ENCODE measurements at regions not wholly inside any gene's neighbourhood (a gene's known extent, or its start where the extent isn't known, plus 50 kb on each side); places are given as distances from the start of the nearest gene placed in this dataset.

- H3K4me3 Mint-ChIP-seq (ENCODE audit: low read depth): no peak overlapping the region
- no peaks in the 10 kb centered on the region for H3K4me1 Mint-ChIP-seq (ENCODE audit: low read depth)
- intact Hi-C loops (cut with micrococcal nuclease): no loop called here
- no peak for DNase-seq (ENCODE audit: low spot score)
- H3K27me3 Mint-ChIP-seq (ENCODE audit: low read depth): no peaks in the 10 kb centered on the region
- H3K27ac Mint-ChIP-seq: no peak overlapping the region
- no peaks in the 10 kb centered on the region for H3K9me3 Mint-ChIP-seq
- no peaks in the 10 kb centered on the region for H3K36me3 Mint-ChIP-seq (ENCODE audit: low read depth)
Observed at GRCh38 chr4:110675426-110675825, 52.5 kb upstream of the PITX2 start.

DNA sequence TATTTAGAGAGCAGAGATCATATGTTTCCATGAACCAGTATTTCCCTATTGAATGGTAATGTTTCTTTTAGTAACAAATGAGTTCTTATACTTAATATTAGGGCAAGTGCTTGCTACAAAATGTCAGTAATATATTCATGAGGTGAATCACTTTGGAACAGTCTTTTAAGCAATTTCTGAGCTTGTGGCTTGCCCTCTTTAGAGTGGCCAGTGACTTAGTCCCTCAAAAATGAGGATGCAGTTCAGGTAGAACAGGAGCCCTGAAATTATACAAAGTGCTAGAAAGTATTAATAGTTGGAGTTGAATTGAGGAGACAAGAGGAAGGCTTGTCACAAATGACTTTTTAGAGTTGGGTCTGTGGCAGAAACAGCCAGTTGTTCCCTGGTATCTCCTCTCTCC lies 53.4 kb upstream of the PITX2 start:
- Mint-ChIP-seq H3K4me1 (ENCODE audit: low read depth) (no peaks in the 10 kb centered on the region), H3K4me3 (ENCODE audit: low read depth) (no peak overlapping the region), H3K9me3 (no peaks in the 10 kb centered on the region), H3K27ac (no peak overlapping the region), H3K36me3 (ENCODE audit: low read depth) (no peaks in the 10 kb centered on the region), H3K27me3 (ENCODE audit: low read depth) (no peaks in the 10 kb centered on the region)
- no peak for DNase-seq (ENCODE audit: low spot score)
- intact Hi-C loops (cut with micrococcal nuclease): no loop called here

DNA sequence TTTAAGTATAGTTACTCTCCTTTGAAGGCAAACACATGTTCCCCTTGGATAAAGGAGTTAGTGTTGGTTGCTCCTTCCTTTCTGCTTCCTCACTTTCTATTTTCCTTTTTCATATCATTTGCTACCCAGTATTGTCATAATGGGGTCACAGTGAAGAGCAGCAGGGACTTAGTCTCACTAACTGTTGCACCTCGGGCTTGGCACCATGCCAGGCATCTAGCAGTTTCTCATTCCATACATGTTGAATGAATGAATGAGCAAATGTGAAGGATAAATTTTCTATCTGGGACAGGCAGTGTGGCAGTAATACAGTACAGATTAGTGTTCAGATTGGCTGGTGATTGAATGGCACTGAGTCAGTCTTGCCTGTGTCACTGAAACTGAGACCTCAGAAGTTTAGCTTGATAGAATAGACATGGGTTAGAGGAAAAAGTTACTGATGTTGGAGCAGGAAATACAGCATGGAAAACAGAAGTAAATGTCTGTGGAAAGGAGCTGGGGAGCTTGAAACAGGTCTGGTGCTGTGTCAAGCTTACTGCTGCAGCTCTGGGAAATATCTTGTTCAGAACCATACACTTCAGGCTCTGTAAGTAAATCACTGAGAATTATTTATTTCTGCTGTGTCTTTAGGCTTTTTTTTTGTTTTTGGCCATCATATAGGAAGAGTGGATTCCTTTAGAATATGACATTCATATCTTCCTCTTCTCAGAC lies 55.8 kb upstream of the PITX2 start:
- H3K36me3 Mint-ChIP-seq (ENCODE audit: low read depth): no peaks in the 10 kb centered on the region
- intact Hi-C loops (cut with micrococcal nuclease): no loop called here
- H3K27ac Mint-ChIP-seq: no peak overlapping the region
- H3K4me1 Mint-ChIP-seq (ENCODE audit: low read depth): no peaks in the 10 kb centered on the region
- no peaks in the 10 kb centered on the region for H3K27me3 Mint-ChIP-seq (ENCODE audit: low read depth)
- no peak overlapping the region for H3K4me3 Mint-ChIP-seq (ENCODE audit: low read depth)
- DNase-seq (ENCODE audit: low spot score): no peak
- H3K9me3 Mint-ChIP-seq: no peaks in the 10 kb centered on the region

DNA sequence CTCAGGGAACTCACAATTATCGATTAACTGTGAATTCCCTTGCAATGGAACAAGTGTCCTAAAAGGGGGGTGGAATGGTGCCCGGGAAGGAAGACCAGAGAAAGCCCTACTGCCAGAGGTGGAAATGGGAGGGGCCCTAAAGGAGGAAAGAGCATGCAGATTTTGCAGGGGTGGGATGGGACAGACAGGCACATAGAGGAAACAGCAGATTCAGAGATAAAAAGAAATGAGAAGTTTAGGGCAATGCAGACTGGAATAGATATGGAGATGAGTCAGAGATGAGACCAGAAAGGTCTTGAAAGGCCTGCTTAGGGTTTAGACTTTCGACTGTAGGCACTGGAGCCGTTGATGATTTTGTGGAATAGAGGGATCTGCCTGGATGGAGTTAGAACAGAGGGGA lies 57.4 kb upstream of the PITX2 start:
- no peak overlapping the region for H3K27ac Mint-ChIP-seq
- no peaks in the 10 kb centered on the region for H3K27me3 Mint-ChIP-seq (ENCODE audit: low read depth)
- no peaks in the 10 kb centered on the region for H3K36me3 Mint-ChIP-seq (ENCODE audit: low read depth)
- no peaks in the 10 kb centered on the region for H3K9me3 Mint-ChIP-seq
- intact Hi-C loops (cut with micrococcal nuclease): no loop called here
- DNase-seq (ENCODE audit: low spot score): no peak
- H3K4me3 Mint-ChIP-seq (ENCODE audit: low read depth): no peak overlapping the region
- no peaks in the 10 kb centered on the region for H3K4me1 Mint-ChIP-seq (ENCODE audit: low read depth)

- no peaks in the 10 kb centered on the region for H3K27me3 Mint-ChIP-seq (ENCODE audit: low read depth)
- DNase-seq (ENCODE audit: low spot score): no peak
- H3K4me1 Mint-ChIP-seq (ENCODE audit: low read depth): no peaks in the 10 kb centered on the region
- no peak overlapping the region for H3K27ac Mint-ChIP-seq
- no peaks in the 10 kb centered on the region for H3K36me3 Mint-ChIP-seq (ENCODE audit: low read depth)
- intact Hi-C loops (cut with micrococcal nuclease): no loop called here
- H3K4me3 Mint-ChIP-seq (ENCODE audit: low read depth): no peak overlapping the region
- no peaks in the 10 kb centered on the region for H3K9me3 Mint-ChIP-seq
Observed at GRCh38 chr4:110681381-110681780, 58.5 kb upstream of the PITX2 start.

- H3K36me3 Mint-ChIP-seq (ENCODE audit: low read depth): no peaks in the 10 kb centered on the region
- intact Hi-C loops (cut with micrococcal nuclease): no loop called here
- no peaks in the 10 kb centered on the region for H3K9me3 Mint-ChIP-seq
- H3K4me3 Mint-ChIP-seq (ENCODE audit: low read depth): no peak overlapping the region
- H3K27ac Mint-ChIP-seq: no peak overlapping the region
- no peak for DNase-seq (ENCODE audit: low spot score)
- no peaks in the 10 kb centered on the region for H3K27me3 Mint-ChIP-seq (ENCODE audit: low read depth)
- no peaks in the 10 kb centered on the region for H3K4me1 Mint-ChIP-seq (ENCODE audit: low read depth)
Observed at GRCh38 chr4:110682311-110682710, 59.4 kb upstream of the PITX2 start.

DNA sequence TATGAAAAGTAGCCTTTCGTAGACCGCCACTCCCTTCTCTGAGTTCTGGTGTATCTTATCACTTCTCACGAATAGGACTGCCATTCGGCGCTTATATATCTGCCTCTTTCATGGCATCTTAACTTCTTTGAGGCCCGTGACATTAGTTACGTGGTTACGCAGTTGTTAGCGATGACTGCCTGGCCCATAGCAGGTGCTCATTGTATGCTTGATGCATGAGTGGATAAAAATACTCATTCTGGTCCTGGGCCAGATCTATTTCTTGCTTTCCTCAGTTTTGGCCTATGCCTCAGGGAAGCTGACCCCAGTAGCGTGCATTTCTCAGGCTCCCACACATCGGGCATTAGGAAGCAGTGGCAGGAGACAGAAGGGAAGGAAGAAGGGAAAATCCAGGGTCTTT lies 60.7 kb upstream of the PITX2 start:
- Mint-ChIP-seq H3K9me3 (no peaks in the 10 kb centered on the region), H3K27ac (no peak overlapping the region)

DNA sequence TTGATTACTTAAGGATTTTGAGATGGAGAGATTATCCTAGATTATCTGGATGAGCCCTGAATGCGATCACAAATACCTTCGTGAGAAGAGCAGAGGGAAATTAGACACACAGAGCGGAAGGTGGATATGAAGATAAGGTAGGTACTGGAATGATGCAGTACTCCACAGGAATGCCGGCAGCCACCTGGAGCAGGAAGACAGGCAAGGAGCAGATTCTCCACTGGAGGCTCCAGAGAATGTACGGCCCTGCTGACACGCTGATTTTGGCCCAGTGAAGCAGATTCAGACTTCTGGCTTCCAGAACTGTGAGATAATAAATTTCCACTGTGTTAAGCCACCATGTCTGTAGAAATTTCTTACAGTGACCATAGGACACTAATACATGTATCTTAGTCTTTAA lies 79.4 kb upstream of the PITX2 start:
- H3K27me3 Mint-ChIP-seq (ENCODE audit: low read depth): no peaks in the 10 kb centered on the region
- no peak for DNase-seq (ENCODE audit: low spot score)
- intact Hi-C loops (cut with micrococcal nuclease): no loop called here
- H3K4me1 Mint-ChIP-seq (ENCODE audit: low read depth): no peaks in the 10 kb centered on the region
- no peak overlapping the region for H3K27ac Mint-ChIP-seq
- no peaks in the 10 kb centered on the region for H3K36me3 Mint-ChIP-seq (ENCODE audit: low read depth)
- no peak overlapping the region for H3K4me3 Mint-ChIP-seq (ENCODE audit: low read depth)
- H3K9me3 Mint-ChIP-seq: no peaks in the 10 kb centered on the region

More for the DNA sequence above, 60.7 kb upstream of the PITX2 start:
- no peaks in the 10 kb centered on the region for H3K36me3 Mint-ChIP-seq (ENCODE audit: low read depth)
- H3K27me3 Mint-ChIP-seq (ENCODE audit: low read depth): no peaks in the 10 kb centered on the region
- no peak overlapping the region for H3K4me3 Mint-ChIP-seq (ENCODE audit: low read depth)
- intact Hi-C loops (cut with micrococcal nuclease): no loop called here
- no peaks in the 10 kb centered on the region for H3K4me1 Mint-ChIP-seq (ENCODE audit: low read depth)
- DNase-seq (ENCODE audit: low spot score): no peak

GRCh38 chr4:110704748-110705439 lies 82.0 kb upstream of the PITX2 start:
- DNase-seq (ENCODE audit: low spot score): no peak
- Mint-ChIP-seq H3K27me3 (ENCODE audit: low read depth) (no peaks in the 10 kb centered on the region), H3K36me3 (ENCODE audit: low read depth) (no peaks in the 10 kb centered on the region), H3K4me1 (ENCODE audit: low read depth) (no peaks in the 10 kb centered on the region), H3K4me3 (ENCODE audit: low read depth) (no peak overlapping the region), H3K27ac (no peak overlapping the region), H3K9me3 (no peaks in the 10 kb centered on the region)
- intact Hi-C loops (cut with micrococcal nuclease): no loop called here

- Mint-ChIP-seq H3K27ac (no peak overlapping the region), H3K4me1 (ENCODE audit: low read depth) (no peaks in the 10 kb centered on the region), H3K36me3 (ENCODE audit: low read depth) (no peaks in the 10 kb centered on the region), H3K4me3 (ENCODE audit: low read depth) (no peak overlapping the region), H3K9me3 (no peaks in the 10 kb centered on the region), H3K27me3 (ENCODE audit: low read depth) (no peaks in the 10 kb centered on the region)
- intact Hi-C loops (cut with micrococcal nuclease): no loop called here
- no peak for DNase-seq (ENCODE audit: low spot score)
Observed at GRCh38 chr4:110705440-110705782, 82.5 kb upstream of the PITX2 start.

- intact Hi-C loops (cut with micrococcal nuclease): no loop called here
- no peaks in the 10 kb centered on the region for H3K27me3 Mint-ChIP-seq (ENCODE audit: low read depth)
- no peak for DNase-seq (ENCODE audit: low spot score)
Observed at GRCh38 chr4:110710070-110710469, 87.2 kb upstream of the PITX2 start.

DNA sequence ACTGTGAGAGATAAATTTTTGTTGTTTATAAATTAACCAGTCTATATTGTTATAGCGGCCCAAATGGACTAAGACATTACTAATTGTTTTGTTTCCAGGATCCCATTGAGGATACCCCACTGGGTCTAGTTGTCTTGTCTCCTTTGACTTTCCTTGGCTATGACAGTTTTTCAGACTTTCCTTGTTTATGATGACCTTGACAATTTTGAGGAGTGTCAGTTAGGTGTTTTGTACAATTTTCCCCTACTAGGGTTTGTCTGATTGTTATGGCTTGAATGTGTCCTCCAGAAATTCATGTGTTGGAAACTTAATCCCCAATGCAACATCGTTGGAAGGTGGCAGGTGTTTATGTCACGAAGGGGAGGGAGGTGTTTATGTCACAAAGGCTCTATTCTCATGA lies 89.6 kb upstream of the PITX2 start:
- intact Hi-C loops (cut with micrococcal nuclease): no loop called here
- no peaks in the 10 kb centered on the region for H3K36me3 Mint-ChIP-seq (ENCODE audit: low read depth)
- H3K9me3 Mint-ChIP-seq: no peaks in the 10 kb centered on the region
- H3K27me3 Mint-ChIP-seq (ENCODE audit: low read depth): no peaks in the 10 kb centered on the region
- no peak overlapping the region for H3K4me3 Mint-ChIP-seq (ENCODE audit: low read depth)
- no peak overlapping the region for H3K27ac Mint-ChIP-seq
- H3K4me1 Mint-ChIP-seq (ENCODE audit: low read depth): no peaks in the 10 kb centered on the region
- DNase-seq (ENCODE audit: low spot score): no peak

More at GRCh38 chr4:110710070-110710469, 87.2 kb upstream of the PITX2 start:
- Mint-ChIP-seq H3K36me3 (ENCODE audit: low read depth) (no peaks in the 10 kb centered on the region), H3K4me3 (ENCODE audit: low read depth) (no peak overlapping the region), H3K9me3 (no peaks in the 10 kb centered on the region), H3K27ac (no peak overlapping the region), H3K4me1 (ENCODE audit: low read depth) (no peaks in the 10 kb centered on the region)

DNA sequence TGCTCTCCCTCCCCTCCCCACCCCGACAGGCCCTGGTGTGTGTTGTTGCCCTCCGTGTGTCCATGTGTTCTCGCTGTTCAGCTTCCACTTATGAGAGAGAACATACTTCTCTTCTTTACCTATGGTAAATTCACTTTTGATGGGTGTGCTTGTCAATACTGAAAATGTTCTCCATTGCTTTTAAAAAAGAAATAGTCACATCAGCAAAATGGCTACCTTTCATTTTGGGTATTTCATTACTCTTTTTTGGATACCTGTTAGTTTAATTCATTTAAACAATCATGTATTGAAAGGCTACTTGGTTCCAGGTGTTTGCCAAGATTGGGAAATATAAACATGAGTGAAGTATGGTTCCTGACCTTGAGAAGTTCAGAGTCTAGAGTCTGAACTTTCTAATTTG lies 107.4 kb upstream of the PITX2 start:
- no peak overlapping the region for H3K27ac Mint-ChIP-seq
- intact Hi-C loops (cut with micrococcal nuclease): no loop called here

More for the DNA sequence above, 107.4 kb upstream of the PITX2 start:
- Mint-ChIP-seq H3K36me3 (ENCODE audit: low read depth) (no peaks in the 10 kb centered on the region), H3K4me1 (ENCODE audit: low read depth) (no peaks in the 10 kb centered on the region), H3K4me3 (ENCODE audit: low read depth) (no peak overlapping the region), H3K27me3 (ENCODE audit: low read depth) (peaks cover 2% of the 10 kb centered on the region), H3K9me3 (no peaks in the 10 kb centered on the region)
- no peak for DNase-seq (ENCODE audit: low spot score)

All from activated T-helper 2 cell treated with anti-CD3 and anti-CD28 coated beads, Interferon-gamma antibody, Interleukin-2, Interleukin-4, amounts not matched to agents 10 μg/mL and 5 μg/mL and 100 μg/mL, durations not matched to agents 14 hours and 24 hours and 36 hours (primary cell).